A549 (cell line): ENCODE measurements at regions not wholly inside any gene's neighbourhood (a gene's known extent, or its start where the extent isn't known, plus 50 kb on each side); places are given as distances from the start of the nearest gene placed in this dataset.

Experiments
- ATAC-seq, 2 experiments: fragments of 200-7000 bp in 1 of 2; fragments of >200 bp in 1 of 2; cut with Nextera tagmentation in 1 of 2; cut with Tn5 transposase in 1 of 2; 3 replicates each; pipeline versions ENCODE4 v1.8.0 to v1.9.1; 2018 to 2020; ENCODE audit warnings: mild to moderate bottlenecking in 1 of 2, moderate library complexity in 1 of 2
- CTCF ChIA-PET: fragments of 300-600 bp; sonication (Branson Sonifier 250); formaldehyde crosslinking; extraction: SDS; loops from one replicate; lab custom pipeline; 2021; ENCODE audit warnings: antibody characterized with exemption, inconsistent platforms; lab: Yijun Ruan, JAX
- POLR2A ChIA-PET: fragments of 350-600 bp; formaldehyde crosslinking; extraction: SDS; loops from one replicate; lab custom pipeline; 2021; ENCODE audit warnings: antibody characterized with exemption, inconsistent platforms; lab: Yijun Ruan, JAX
- DNase-seq, 2 experiments: peaks; one replicate each; pipeline versions ENCODE4 v3.0.0 to v3.0.0-alpha.2; 2011 to 2016; ENCODE audit warnings: low read depth in 1 of 2, low spot score in 1 of 2
- FAIRE-seq: peaks from 2 replicates; lab custom pipeline; 2011; peaks lifted over from hg19 to GRCh38; lab: Jason Lieb, UNC
- H3K27ac ChIP-seq, 2 experiments: fragments of >200 bp; sonication (Bioruptor Twin); formaldehyde crosslinking; 3 replicates each; pipeline ENCODE4 v1.5.1; 2016 to 2017
- H3K4me1 ChIP-seq: fragments of >200 bp; sonication (Bioruptor Twin); formaldehyde crosslinking; 3 replicates; pipeline ENCODE4 v1.6.1; 2016
- H3K4me2 ChIP-seq: fragments of >200 bp; sonication (Bioruptor Twin); formaldehyde crosslinking; 3 replicates; pipeline ENCODE4 v1.6.1; 2016
- H3K4me3 ChIP-seq: fragments of >200 bp; sonication (Bioruptor Twin); formaldehyde crosslinking; 3 replicates; pipeline ENCODE4 v1.5.1; 2016
- H3K9me3 ChIP-seq: fragments of >200 bp; sonication (Bioruptor Twin); formaldehyde crosslinking; 3 replicates; pipeline ENCODE4 v1.6.1; 2016
- ATOH8 ChIP-seq: fragments of 250-450 bp; sonication (Bioruptor Pico); IDR thresholded peaks from 2 replicates; pipeline ENCODE4 v1.5.0; 2020; ENCODE audit warnings: low read depth, mild to moderate bottlenecking, moderate library complexity
- CBX2 ChIP-seq: fragments of 200-600 bp; sonication (generic); IDR thresholded peaks from 2 replicates; pipeline ENCODE4 v1.6.1; 2016; ENCODE audit warnings: low read depth, mild to moderate bottlenecking, borderline replicate concordance
- CBX8 ChIP-seq: fragments of 200-600 bp; sonication (generic); IDR thresholded peaks from 2 replicates; pipeline ENCODE4 v1.6.1; 2016
- CEBPB ChIP-seq, 2 experiments: fragments of >200 bp in 1 of 2; sonication (Bioruptor Twin) in 1 of 2; formaldehyde crosslinking in 1 of 2; IDR thresholded peaks; 2 replicates each; pipeline ENCODE4 v1.6.1; 2012 to 2016
- CHD4 ChIP-seq: fragments of 200-600 bp; sonication (generic); IDR thresholded peaks from 2 replicates; pipeline ENCODE4 v1.6.1; 2016; ENCODE audit warnings: antibody characterized with exemption, mild to moderate bottlenecking, borderline replicate concordance
- E2F6 ChIP-seq: IDR thresholded peaks from 2 replicates; pipeline ENCODE4 v1.6.1; 2012; ENCODE audit warnings: low read depth, borderline replicate concordance
- EHF ChIP-seq: fragments of 250-450 bp; sonication (Bioruptor Pico); IDR thresholded peaks from 2 replicates; pipeline ENCODE4 v1.5.0; 2020; ENCODE audit warnings: mild to moderate bottlenecking
- FOSL2 ChIP-seq, 2 experiments: fragments of 450-650 bp in 1 of 2; fragments of >200 bp in 1 of 2; sonication (Bioruptor Twin) in 1 of 2; formaldehyde crosslinking; IDR thresholded peaks; 2 replicates each; pipeline versions ENCODE4 v1.5.0 to v1.6.1; 2016 to 2020; ENCODE audit warnings: mild to moderate bottlenecking in 1 of 2, moderate library complexity in 1 of 2
- GATA3 ChIP-seq: IDR thresholded peaks from 2 replicates; pipeline ENCODE4 v1.6.1; 2012; ENCODE audit warnings: borderline replicate concordance
- HEYL ChIP-seq: fragments of 250-450 bp; sonication (Bioruptor Pico); IDR thresholded peaks from 2 replicates; pipeline ENCODE4 v1.8.0; 2021; ENCODE audit warnings: mild to moderate bottlenecking, moderate library complexity
- MAFK ChIP-seq: fragments of 450-650 bp; IDR thresholded peaks from 2 replicates; pipeline ENCODE4 v1.6.1; 2014; ENCODE audit not compliant: partially characterized antibody
- NR3C1 ChIP-seq: fragments of >200 bp; sonication (Bioruptor Twin); formaldehyde crosslinking; IDR thresholded peaks from 3 replicates; pipeline ENCODE4 v1.6.1; 2017
- POLR2A ChIP-seq: IDR thresholded peaks from 2 replicates; pipeline ENCODE4 v1.6.1; 2012; ENCODE audit warnings: mild to moderate bottlenecking, low read length
- POLR2AphosphoS2 ChIP-seq: conservative IDR thresholded peaks from 2 replicates; pipeline ENCODE4 v1.6.1; 2012; ENCODE audit warnings: low read length, improper control_type of control experiment, inconsistent platforms
- RARB ChIP-seq: fragments of 250-450 bp; sonication (Bioruptor Pico); IDR thresholded peaks from 2 replicates; pipeline ENCODE4 v1.8.0; 2021; ENCODE audit warnings: mild to moderate bottlenecking, moderate library complexity
- RCOR1 ChIP-seq: fragments of 150-350 bp; IDR thresholded peaks from 2 replicates; pipeline ENCODE4 v1.6.1; 2014; ENCODE audit warnings: antibody characterized with exemption, low read length, low read depth
- RNF2 ChIP-seq: fragments of 200-600 bp; sonication (generic); IDR thresholded peaks from 2 replicates; pipeline ENCODE4 v1.6.1; 2016; ENCODE audit warnings: low read depth, mild to moderate bottlenecking, antibody characterized with exemption, moderate library complexity, borderline replicate concordance
- SREBF2 ChIP-seq: fragments of 450-650 bp; IDR thresholded peaks from 2 replicates; pipeline ENCODE4 v1.6.1; 2014; ENCODE audit warnings: mild to moderate bottlenecking, moderate library complexity
- TP53 ChIP-seq: fragments of 250-450 bp; sonication (Bioruptor Pico); IDR thresholded peaks from 2 replicates; pipeline ENCODE4 v1.5.0; 2021; ENCODE audit warnings: mild to moderate bottlenecking, moderate library complexity
- ZC3H11A ChIP-seq: fragments of 450-650 bp; IDR thresholded peaks from 2 replicates; pipeline ENCODE4 v1.6.1; 2014; ENCODE audit warnings: antibody characterized with exemption, mild to moderate bottlenecking
- ZNF302 ChIP-seq: fragments of 250-450 bp; sonication (Bioruptor Pico); IDR thresholded peaks from 2 replicates; pipeline ENCODE4 v1.9.0; 2021; ENCODE audit warnings: inconsistent platforms, mild to moderate bottlenecking, moderate library complexity
- WGBS: methylation state at CpG from one replicate; pipeline ENCODE4 v1.1.6; 2017; ENCODE audit errors: missing lambda C conversion rate; 5-methylcytosine and 5-hydroxymethylcytosine counted together

GRCh38 chr5:92979716-92980115 lies 601.3 kb downstream of the NR2F1-AS1 start (continued):
- no peak for TF ChIP-seq E2F6
- no peak for TF ChIP-seq CHD4
- TF ChIP-seq TP53 (CRISPR knock-in tag): no peak
- no peak for TF ChIP-seq HEYL
- TF ChIP-seq MAFK: no peak

- TF ChIP-seq GATA3 (no peak), RNF2 (no peak), FOSL2 (IDR thresholded peaks at IDR 0.05) (no peak), FOSL2 (CRISPR knock-in tag; IDR thresholded peaks at IDR 0.05) (no peak), ZC3H11A (no peak), POLR2A (no peak), NR3C1 (no peak), CEBPB (IDR thresholded peaks at IDR 0.05) (no peak), RARB (CRISPR knock-in tag) (no peak), POLR2AphosphoS2 (no peak), RCOR1 (no peak), CBX8 (no peak), CBX2 (no peak)
- TF ChIP-seq, all 56 proteins: peak for 0
- no peak overlapping the region for H3K27ac ChIP-seq
- H3K9me3 ChIP-seq: peaks cover 10% of the 10 kb centered on the region; the same call in 1 of the 3 replicates
- WGBS: 96% methylated on average over 3 of the region's 3 CpGs
- H3K4me2 ChIP-seq: no peak overlapping the region
- ChIA-PET POLR2A (no interaction called here), CTCF (no interaction called here)
- ATAC-seq (no peak), DNase-seq (no peak), FAIRE-seq (no peak)
- H3K4me1 ChIP-seq: no peaks in the 10 kb centered on the region
- no peak overlapping the region for H3K4me3 ChIP-seq
Measured at GRCh38 chr5:92977846-92978540, 603.0 kb downstream of the NR2F1-AS1 start.

- 92% methylated on average over 1 of the region's 1 CpG for WGBS
- H3K4me1 ChIP-seq: peaks cover 5% of the 10 kb centered on the region
- no peak overlapping the region for H3K27ac ChIP-seq
- ChIA-PET CTCF (no interaction called here), POLR2A (no interaction called here)
- FAIRE-seq (no peak), DNase-seq (no peak), ATAC-seq (no peak)
- no peak overlapping the region for H3K4me3 ChIP-seq
- TF ChIP-seq ZNF302: no peak
- TF ChIP-seq RCOR1: no peak
- no peak for TF ChIP-seq TP53 (CRISPR knock-in tag)
- no peak for TF ChIP-seq SREBF2
- TF ChIP-seq E2F6: no peak
- TF ChIP-seq EHF (CRISPR knock-in tag): no peak
- TF ChIP-seq ATOH8 (CRISPR knock-in tag): no peak
- no peak for TF ChIP-seq ZC3H11A
- H3K4me2 ChIP-seq: no peak overlapping the region
- H3K9me3 ChIP-seq: peaks cover 10% of the 10 kb centered on the region; the same call in 2 of the 3 replicates
Measured at GRCh38 chr5:92976156-92976555, 604.9 kb downstream of the NR2F1-AS1 start.
